Adipocyte (in vitro differentiated cells): ENCODE measurements at regions not wholly inside any gene's neighbourhood (a gene's known extent, or its start where the extent isn't known, plus 50 kb on each side); places are given as distances from the start of the nearest gene placed in this dataset.

ENCODE experiments used
- DNase-seq: peaks from one replicate; pipeline ENCODE4 v3.0.0-alpha.2; 2015; ENCODE audit warnings: low read depth
- H3K27me3 ChIP-seq: replicated peaks from 2 replicates; pipeline ENCODE4 v1.7.0; 2013; ENCODE audit warnings: mild to moderate bottlenecking, low read length, moderate library complexity; ENCODE audit not compliant: control insufficient read depth, insufficient read depth
- H3K36me3 ChIP-seq: 2 replicates; pipeline ENCODE4 v1.7.0; 2013; ENCODE audit warnings: low read length, mild to moderate bottlenecking, moderate library complexity; ENCODE audit not compliant: control insufficient read depth, insufficient read depth, severe bottlenecking
- H3K4me1 ChIP-seq: 2 replicates; pipeline ENCODE4 v1.7.0; 2013; ENCODE audit warnings: mild to moderate bottlenecking, low read length, moderate library complexity; ENCODE audit not compliant: control insufficient read depth, insufficient read depth
- H3K4me3 ChIP-seq: 2 replicates; pipeline ENCODE4 v1.7.0; 2013; ENCODE audit warnings: mild to moderate bottlenecking, low read length, moderate library complexity
- H3K9ac ChIP-seq: 2 replicates; pipeline ENCODE4 v1.7.0; 2013; ENCODE audit warnings: mild to moderate bottlenecking, low read length, moderate library complexity
- H3K9me3 ChIP-seq: 2 replicates; pipeline ENCODE4 v1.7.0; 2013; ENCODE audit warnings: mild to moderate bottlenecking, low read length, moderate library complexity; ENCODE audit not compliant: control insufficient read depth

DNA sequence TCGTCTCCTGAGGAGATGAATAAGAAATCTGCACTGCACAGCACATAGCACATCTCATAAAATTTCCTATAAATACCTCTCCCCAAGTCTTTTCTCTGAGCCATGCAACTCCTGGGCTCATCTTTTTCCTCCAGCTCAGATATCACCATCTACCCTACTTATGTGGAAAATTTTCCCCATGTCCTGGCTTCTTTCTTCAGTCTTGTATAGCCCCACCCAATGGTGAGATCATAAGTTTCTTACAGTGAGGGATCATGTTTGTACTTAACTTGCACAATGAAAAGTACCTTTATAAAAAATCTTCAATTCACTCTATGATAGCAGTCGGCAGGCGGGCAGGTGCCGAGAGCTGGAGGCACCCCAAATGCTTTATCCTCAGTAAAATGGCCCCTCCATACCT lies 198.6 kb upstream of the S100G start:
- no peaks in the 10 kb centered on the region for H3K27me3 ChIP-seq
- no peak overlapping the region for H3K9ac ChIP-seq
- peaks cover 8% of the 10 kb centered on the region for H3K4me1 ChIP-seq
- no peaks in the 10 kb centered on the region for H3K9me3 ChIP-seq
- no peak overlapping the region for H3K4me3 ChIP-seq
- peak; percentile 31 for DNase-seq
- no peaks in the 10 kb centered on the region for H3K36me3 ChIP-seq

DNA sequence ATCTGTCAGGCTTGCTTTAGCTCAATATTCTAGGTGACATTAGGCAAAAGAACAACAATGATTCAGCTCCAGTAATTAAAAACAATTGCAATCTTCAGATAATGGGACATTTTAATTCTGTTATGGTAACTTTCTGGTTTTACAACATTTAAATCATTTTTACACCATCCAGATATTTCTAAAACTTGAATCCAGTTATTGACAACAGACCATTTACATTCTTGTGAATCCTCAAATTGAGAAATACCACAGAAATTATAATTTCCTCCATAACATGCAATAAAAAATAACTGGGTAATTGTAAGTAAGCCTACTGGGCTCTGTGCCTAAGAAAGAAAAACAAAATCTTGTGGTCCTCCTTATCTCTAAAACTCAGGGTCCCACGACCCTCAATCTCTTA lies 195.0 kb upstream of the S100G start:
- Histone ChIP-seq H3K4me3 (no peak overlapping the region), H3K36me3 (no peaks in the 10 kb centered on the region), H3K4me1 (peaks cover 8% of the 10 kb centered on the region), H3K9me3 (no peaks in the 10 kb centered on the region), H3K27me3 (no peaks in the 10 kb centered on the region), H3K9ac (no peak overlapping the region)
- DNase-seq = peak; percentile 14

DNA sequence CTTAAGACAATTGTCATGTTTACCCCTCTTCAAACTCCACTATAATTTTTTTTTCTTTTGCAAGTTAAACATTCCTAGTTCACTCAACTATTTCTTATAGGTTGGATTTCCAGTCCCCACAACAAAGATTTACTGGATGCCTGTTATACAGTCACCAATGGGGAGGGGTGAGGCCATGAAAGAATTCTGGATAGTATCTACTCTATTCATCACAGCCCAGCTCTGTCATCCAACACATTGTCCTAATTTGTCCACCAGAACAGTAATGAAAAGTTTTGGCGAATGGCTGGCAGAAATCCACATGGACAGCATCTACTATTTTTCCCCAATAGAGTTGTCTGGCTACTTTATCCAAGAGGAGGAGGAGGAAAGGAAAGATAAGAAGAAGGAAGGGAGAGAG lies 192.7 kb upstream of the S100G start:
- Histone ChIP-seq H3K36me3 (no peaks in the 10 kb centered on the region), H3K9me3 (no peaks in the 10 kb centered on the region), H3K4me1 (peaks cover under 1% of the 10 kb centered on the region), H3K27me3 (no peaks in the 10 kb centered on the region), H3K4me3 (no peak overlapping the region), H3K9ac (no peak overlapping the region)
- DNase-seq = no peak

DNA sequence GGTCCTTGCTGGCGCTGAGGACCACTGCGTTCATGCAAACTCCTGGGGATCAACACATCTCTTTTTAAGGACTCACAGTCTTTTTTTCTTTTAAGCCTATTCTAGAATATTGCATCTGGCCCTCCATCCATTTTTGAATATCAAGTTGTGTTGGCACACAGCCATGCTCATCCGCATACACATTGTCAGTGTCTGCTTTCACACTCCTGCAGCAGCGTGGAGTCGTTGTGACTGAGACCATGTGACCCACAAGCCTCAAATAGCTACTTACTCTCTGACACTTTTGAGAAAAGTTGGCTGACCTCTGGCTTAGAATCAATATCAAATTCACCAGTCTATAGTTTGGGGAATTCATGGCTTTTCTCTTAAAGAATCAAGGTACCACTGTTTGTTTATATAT lies 191.8 kb upstream of the S100G start:
- no peak for DNase-seq

DNA sequence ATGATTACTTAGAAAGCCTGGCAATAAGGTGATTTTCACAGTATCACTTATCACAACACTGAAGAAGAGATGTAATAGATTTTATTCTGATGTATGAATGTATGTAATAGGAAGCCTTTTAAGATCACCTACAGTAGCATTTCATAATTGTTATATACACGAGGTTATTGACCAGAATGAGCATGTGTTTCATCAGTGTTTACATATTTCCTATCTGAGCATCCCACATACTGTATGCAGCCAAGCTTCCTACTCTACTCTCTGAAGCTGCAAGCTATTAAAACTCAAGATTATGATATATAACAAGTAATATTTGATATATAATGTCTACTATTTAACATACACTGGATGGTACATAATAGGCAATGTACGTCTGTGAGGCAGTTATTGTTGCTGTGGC lies 190.9 kb upstream of the S100G start:
- no peak for DNase-seq
- no peaks in the 10 kb centered on the region for H3K36me3 ChIP-seq
- no peak overlapping the region for H3K9ac ChIP-seq
- no peak overlapping the region for H3K4me3 ChIP-seq
- peaks cover 11% of the 10 kb centered on the region for H3K4me1 ChIP-seq
- H3K27me3 ChIP-seq = no peaks in the 10 kb centered on the region
- H3K9me3 ChIP-seq = no peaks in the 10 kb centered on the region

More for the DNA sequence above, 191.8 kb upstream of the S100G start:
- no peak overlapping the region for H3K4me3 ChIP-seq
- no peak overlapping the region for H3K9ac ChIP-seq
- no peaks in the 10 kb centered on the region for H3K9me3 ChIP-seq
- no peaks in the 10 kb centered on the region for H3K36me3 ChIP-seq
- peaks cover 9% of the 10 kb centered on the region for H3K4me1 ChIP-seq
- H3K27me3 ChIP-seq = no peaks in the 10 kb centered on the region

DNA sequence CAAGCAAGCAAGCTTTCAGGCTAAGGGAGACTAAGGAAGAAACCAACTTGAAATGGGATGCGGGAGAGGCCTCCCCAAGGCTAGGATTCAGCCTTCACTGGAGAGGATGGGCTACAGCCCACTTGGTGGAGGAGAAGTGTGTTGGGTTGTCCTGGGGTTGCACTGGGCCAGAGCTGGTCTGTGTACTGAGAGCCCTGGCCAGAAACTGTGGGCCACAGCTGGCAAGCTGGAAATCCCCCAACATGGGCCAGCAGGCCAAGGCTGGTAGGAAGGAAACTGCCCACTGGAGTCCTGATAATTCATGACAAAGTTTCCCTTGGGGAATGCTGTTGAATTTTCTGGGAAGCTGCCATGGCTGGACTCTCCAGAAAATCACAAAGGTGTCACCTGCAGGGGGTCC lies 188.0 kb upstream of the S100G start:
- no peaks in the 10 kb centered on the region for H3K27me3 ChIP-seq
- no peaks in the 10 kb centered on the region for H3K9me3 ChIP-seq
- DNase-seq = no peak
- H3K4me3 ChIP-seq = no peak overlapping the region
- H3K4me1 ChIP-seq = peaks cover 11% of the 10 kb centered on the region
- H3K9ac ChIP-seq = no peak overlapping the region
- H3K36me3 ChIP-seq = no peaks in the 10 kb centered on the region

DNA sequence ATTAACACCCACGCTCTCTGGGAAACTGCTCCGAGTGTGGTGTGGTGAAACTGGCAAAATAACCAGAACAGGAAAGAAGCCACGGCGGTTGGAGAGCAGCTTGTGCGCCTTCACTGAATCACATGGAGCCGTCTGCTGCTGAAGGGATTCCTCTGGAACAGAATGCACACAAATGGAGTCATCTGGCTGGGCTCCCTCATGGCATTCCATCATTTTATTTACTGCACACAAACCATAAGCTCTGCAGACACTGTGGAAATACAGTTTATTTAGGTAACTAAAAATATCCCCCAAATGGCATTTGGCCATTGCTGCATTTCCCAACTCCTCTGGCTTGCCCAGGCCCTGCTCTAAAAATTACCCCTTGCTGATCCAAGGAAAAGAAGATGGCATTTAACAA lies 187.0 kb upstream of the S100G start:
- Histone ChIP-seq H3K4me1 (peaks cover 11% of the 10 kb centered on the region), H3K9me3 (no peaks in the 10 kb centered on the region), H3K9ac (no peak overlapping the region), H3K27me3 (no peaks in the 10 kb centered on the region), H3K4me3 (no peak overlapping the region), H3K36me3 (no peaks in the 10 kb centered on the region)
- peak; percentile 63 for DNase-seq

DNA sequence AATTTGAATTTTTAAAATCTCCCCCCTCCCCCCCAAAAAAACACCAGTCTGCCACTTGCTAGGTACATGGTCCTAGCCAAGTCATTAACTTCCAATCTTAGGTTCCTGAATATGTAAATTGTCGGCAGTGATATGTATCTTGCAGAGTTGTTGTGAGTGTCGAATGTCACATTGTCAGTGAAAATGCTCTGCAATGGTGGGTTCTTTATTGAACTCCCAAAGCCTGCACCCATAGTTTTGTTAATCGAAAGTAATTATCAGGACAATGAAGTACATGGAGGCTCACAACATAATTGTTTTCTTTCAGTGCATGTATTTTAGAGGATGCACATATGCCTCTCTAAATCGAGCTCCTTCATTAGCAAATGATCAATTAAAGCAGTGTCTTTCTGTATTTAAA lies 185.6 kb upstream of the S100G start:
- Histone ChIP-seq H3K4me3 (no peak overlapping the region), H3K9ac (no peak overlapping the region), H3K27me3 (no peaks in the 10 kb centered on the region), H3K9me3 (no peaks in the 10 kb centered on the region), H3K36me3 (no peaks in the 10 kb centered on the region), H3K4me1 (peaks cover 11% of the 10 kb centered on the region)
- DNase-seq = no peak

DNA sequence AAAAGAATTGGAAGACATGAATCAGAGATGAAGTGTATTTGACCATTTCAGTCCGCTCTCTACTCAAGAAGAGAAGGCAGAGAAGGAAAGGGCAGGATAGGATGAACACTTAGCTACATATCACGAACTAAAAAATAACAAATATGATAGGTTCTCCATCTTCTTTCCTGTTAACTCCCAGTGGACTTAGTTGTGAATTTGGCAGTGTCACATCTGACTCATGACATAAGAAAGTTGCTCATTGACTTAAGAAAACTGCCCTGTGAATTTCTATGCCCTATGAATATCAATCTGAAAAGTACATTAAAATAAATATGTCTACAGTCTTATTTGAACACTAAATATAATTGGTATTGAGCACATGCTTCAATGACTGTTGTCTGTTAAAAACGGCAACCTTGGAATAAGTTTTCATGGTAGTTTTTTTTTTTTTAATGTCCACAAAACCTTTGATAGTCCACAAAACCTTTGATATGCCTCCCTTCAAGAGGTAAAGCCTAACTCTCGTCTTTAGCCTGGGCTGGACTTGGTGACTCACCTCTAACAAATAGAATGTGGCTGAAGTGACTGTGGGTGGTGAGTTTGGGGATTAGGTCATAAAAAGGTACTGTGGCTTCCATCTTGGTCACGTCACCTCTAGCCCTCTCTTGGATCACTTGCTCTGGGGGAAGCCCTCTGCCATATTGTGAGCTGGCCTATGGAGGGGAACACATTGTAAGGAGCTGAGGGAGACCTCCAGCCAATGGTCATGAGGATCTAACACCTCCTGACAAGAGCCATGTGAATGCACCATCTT lies 184.7 kb upstream of the S100G start:
- Histone ChIP-seq H3K4me3 (no peak overlapping the region), H3K4me1 (peaks cover 11% of the 10 kb centered on the region), H3K9ac (no peak overlapping the region), H3K27me3 (no peaks in the 10 kb centered on the region), H3K36me3 (no peaks in the 10 kb centered on the region), H3K9me3 (no peaks in the 10 kb centered on the region)
- DNase-seq = no peak

DNA sequence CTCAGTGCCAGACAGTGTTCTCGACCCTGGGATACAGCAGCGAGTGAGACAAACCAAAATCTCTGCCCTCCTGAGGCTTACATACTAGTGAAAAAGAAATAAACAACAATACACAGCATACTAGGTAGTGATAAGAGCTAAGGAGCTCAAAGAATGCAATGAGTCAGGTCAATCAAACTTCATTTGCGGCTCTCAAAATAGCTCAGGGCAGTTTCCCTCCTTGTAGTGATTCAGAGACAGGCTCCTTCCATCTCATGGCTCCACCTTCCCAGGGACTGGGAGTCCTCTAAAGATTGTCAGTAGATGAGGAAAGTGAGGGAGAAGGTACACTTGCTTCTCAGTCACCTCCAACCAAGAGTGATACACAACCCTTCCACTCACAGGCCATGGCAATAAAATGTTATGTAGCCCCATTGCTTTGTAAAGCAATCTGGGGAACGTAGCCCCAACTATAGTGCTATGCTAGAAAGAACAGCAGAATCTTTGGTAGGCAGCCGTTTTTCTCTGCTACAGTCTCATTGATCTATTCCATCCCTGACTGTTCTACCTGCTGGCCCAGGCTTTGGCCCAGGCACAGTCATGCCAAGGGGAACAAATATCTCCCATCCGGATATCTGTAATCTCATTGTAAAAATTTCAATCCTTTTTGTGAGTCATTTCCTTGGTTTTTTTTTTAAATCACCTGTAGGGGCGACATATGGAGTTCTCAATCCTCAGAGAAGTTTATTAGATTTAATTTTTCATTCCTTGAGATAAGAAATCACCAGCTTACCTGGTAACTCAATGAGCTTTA lies 183.1 kb upstream of the S100G start:
- Histone ChIP-seq H3K9ac (no peak overlapping the region), H3K36me3 (no peaks in the 10 kb centered on the region), H3K27me3 (no peaks in the 10 kb centered on the region), H3K9me3 (no peaks in the 10 kb centered on the region), H3K4me3 (no peak overlapping the region), H3K4me1 (peaks cover 11% of the 10 kb centered on the region)
- peak; percentile 23 for DNase-seq

DNA sequence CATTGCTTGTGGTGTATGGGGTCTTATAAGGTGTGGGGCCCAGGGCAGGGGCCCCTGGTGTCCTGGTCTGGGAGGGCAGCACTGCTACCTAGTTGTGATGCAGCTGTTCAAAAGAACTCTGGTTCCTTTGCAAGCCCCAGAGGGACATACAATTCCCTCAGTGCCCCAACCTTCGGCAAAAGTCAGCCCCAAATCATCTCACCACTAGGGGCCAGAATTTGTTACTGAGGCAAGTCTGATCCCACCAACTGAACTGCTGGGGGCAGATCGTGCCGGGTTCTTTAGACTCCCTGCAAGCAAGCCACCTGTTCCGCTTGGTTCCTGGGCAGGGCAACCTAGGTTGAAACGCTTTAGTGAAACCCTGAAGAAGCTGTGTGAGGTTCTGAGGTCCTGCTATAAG lies 180.1 kb upstream of the S100G start:
- no peaks in the 10 kb centered on the region for H3K4me1 ChIP-seq
- no peaks in the 10 kb centered on the region for H3K36me3 ChIP-seq
- no peak overlapping the region for H3K9ac ChIP-seq
- no peaks in the 10 kb centered on the region for H3K27me3 ChIP-seq
- no peaks in the 10 kb centered on the region for H3K9me3 ChIP-seq
- no peak overlapping the region for H3K4me3 ChIP-seq
- DNase-seq = no peak
